ENCODE measurements at regions not wholly inside any gene's neighbourhood (a gene's known extent, or its start where the extent isn't known, plus 50 kb on each side); places are given as distances from the start of the nearest gene placed in this dataset.

DNA sequence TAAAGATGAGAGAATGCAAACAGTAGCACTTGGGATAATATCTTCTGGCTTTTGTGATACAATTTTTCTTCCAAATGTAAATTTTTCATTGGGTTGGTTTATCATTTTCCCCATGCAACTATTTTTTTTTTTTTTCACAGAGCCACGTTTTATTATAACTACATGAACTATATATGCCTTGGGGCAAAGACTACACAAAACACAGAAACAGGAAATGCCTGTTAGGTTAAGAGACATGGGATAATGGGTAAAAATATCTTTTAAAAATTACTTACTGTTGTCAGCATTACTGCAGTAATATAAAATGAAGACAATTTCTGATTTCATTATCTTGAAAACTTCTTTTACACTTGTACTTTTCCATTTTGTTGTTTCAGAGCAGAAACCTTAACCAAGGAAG, 74.6 kb downstream of the DISP1 start:
- Histone ChIP-seq H2BK120ac (ENCODE audit: low read depth, low read length) (no peak overlapping the region), H3K9ac (ENCODE audit: low read depth, low read length) (no peak overlapping the region), H2AFZ (replicated peaks; ENCODE audit: low read length, poor library complexity) (no peak overlapping the region), H4K91ac (ENCODE audit: insufficient read depth, low read depth, low read length) (no peak overlapping the region), H2BK20ac (ENCODE audit: low read depth, low read length) (no peak overlapping the region), H3K56ac (ENCODE audit: extremely low read depth, insufficient read depth, low read length) (no peak overlapping the region), H3K9me3 (ENCODE audit: control insufficient read depth, insufficient read depth, low read length) (no peaks in the 10 kb centered on the region), H3K18ac (ENCODE audit: low read depth, low read length) (no peak overlapping the region), H3K79me1 (ENCODE audit: low read depth in 1 of 2, low read length in 2 of 2) (no peaks in the 10 kb centered on the region), H3K27me3 (ENCODE audit: control insufficient read depth, insufficient read depth, low read length) (no peaks in the 10 kb centered on the region), H3K4me1 (ENCODE audit: control insufficient read depth, insufficient read depth, low read length) (0 out of 2 replicates have a peak, but pooled peaks cover 2% of the 10 kb centered on the region), H2AK9ac (replicated peaks; ENCODE audit: low read depth, low read length, poor library complexity) (no peak overlapping the region), H3K4ac (ENCODE audit: low read depth, low read length) (no peak overlapping the region), H2AK5ac (ENCODE audit: low read depth, low read length) (no peak overlapping the region), H3K27ac (ENCODE audit: insufficient read depth, low read length) (no peak overlapping the region), H4K20me1 (ENCODE audit: insufficient read depth, low read length) (no peaks in the 10 kb centered on the region), H3K23ac (ENCODE audit: low read depth, low read length) (no peak overlapping the region), H2BK15ac (ENCODE audit: low read depth, low read length) (no peak overlapping the region), H3K9me1 (ENCODE audit: insufficient read depth, low read length) (no peaks in the 10 kb centered on the region), H4K5ac (ENCODE audit: low read depth, low read length) (no peak overlapping the region), H2BK5ac (ENCODE audit: low read depth, low read length, poor library complexity, severe bottlenecking) (no peak overlapping the region), H3K36me3 (ENCODE audit: control insufficient read depth, insufficient read depth, low read length) (no peaks in the 10 kb centered on the region), H3K4me3 (ENCODE audit: insufficient read depth, low read depth, low read length) (no peak overlapping the region), H3K4me2 (ENCODE audit: low read depth, low read length) (no peak overlapping the region), H4K8ac (ENCODE audit: low read depth in 2 of 2, low read length in 2 of 2) (no peak overlapping the region; a peak in 1 of 4 replicates), H3K14ac (replicated peaks; ENCODE audit: low read depth, low read length) (no peak overlapping the region)
- TF ChIP-seq RCOR1 (IDR thresholded peaks at IDR 0.05; ENCODE audit: insufficient replicate concordance, low read length) (no peak), SMC3 (IDR thresholded peaks at IDR 0.05; ENCODE audit: low read depth, low read length) (no peak), RFX5 (IDR thresholded peaks at IDR 0.05; ENCODE audit: low read depth, low read length) (no peak), MAZ (IDR thresholded peaks at IDR 0.05; ENCODE audit: borderline replicate concordance, low read depth, low read length) (no peak), CEBPB (IDR thresholded peaks at IDR 0.05; ENCODE audit: low read depth, low read length) (no peak), CHD1 (IDR thresholded peaks at IDR 0.05; ENCODE audit: low read depth, low read length) (no peak), RAD21 (IDR thresholded peaks at IDR 0.05; ENCODE audit: low read length) (no peak), NFE2L2 (IDR thresholded peaks at IDR 0.05; ENCODE audit: low read depth, low read length) (no peak), MAFK (IDR thresholded peaks at IDR 0.05; ENCODE audit: low read depth, low read length) (no peak)
- TF ChIP-seq, protein P1, sequence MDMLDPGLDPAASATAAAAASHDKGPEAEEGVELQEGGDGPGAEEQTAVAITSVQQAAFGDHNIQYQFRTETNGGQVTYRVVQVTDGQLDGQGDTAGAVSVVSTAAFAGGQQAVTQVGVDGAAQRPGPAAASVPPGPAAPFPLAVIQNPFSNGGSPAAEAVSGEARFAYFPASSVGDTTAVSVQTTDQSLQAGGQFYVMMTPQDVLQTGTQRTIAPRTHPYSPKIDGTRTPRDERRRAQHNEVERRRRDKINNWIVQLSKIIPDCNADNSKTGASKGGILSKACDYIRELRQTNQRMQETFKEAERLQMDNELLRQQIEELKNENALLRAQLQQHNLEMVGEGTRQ (IDR thresholded peaks at IDR 0.05; ENCODE audit: low read depth, low read length): no peak
- ChIA-PET CTCF (no interaction called here), POLR2A (ENCODE audit: unreplicated experiment) (no interaction called here)
- intact Hi-C loops (cut with micrococcal nuclease) (no loop called here), dilution Hi-C loops (cut with HindIII; ENCODE audit: low sequenced_read_pairs, unreplicated experiment) (no loop called here), in situ Hi-C loops (cut with MboI; ENCODE audit: low sequenced_read_pairs) (no loop called here)
- no peak for DNase-seq
- no CpG with 5 or more reads among the region's 1 CpG for WGBS, 2 experiments (ENCODE audit: extremely low coverage in 2 of 2, insufficient read length in 1 of 2)
- ATAC-seq (ENCODE audit: low read depth): no peak
- no TSS peak for BruUV-seq (replicated peaks)
